Breast epithelium (tissue), 3 donors: ENCODE measurements at regions not wholly inside any gene's neighbourhood (a gene's known extent, or its start where the extent isn't known, plus 50 kb on each side); places are given as distances from the start of the nearest gene placed in this dataset.

Source experiments
- CTCF ChIP-seq, 3 donors: fragments of 450-650 bp; IDR thresholded peaks; one replicate each; pipeline ENCODE4 v1.5.1; 2016 to 2017; ENCODE audit warnings: antibody characterized with exemption in 3 of 3, mild to moderate bottlenecking in 3 of 3, moderate library complexity in 3 of 3
- POLR2A ChIP-seq: fragments of 450-650 bp; IDR thresholded peaks from one replicate; pipeline ENCODE4 v1.6.1; 2016; ENCODE audit warnings: antibody characterized with exemption, mild to moderate bottlenecking, moderate library complexity
- POLR2AphosphoS5 ChIP-seq, 3 donors: sonication (generic); formaldehyde crosslinking; IDR thresholded peaks; one replicate each; pipeline ENCODE4 v1.6.1; 2017; ENCODE audit warnings: antibody characterized with exemption in 3 of 3

GRCh38 chr4:79676705-79677104 is 268.7 kb upstream of the GK2 start:
- TF ChIP-seq CTCF (IDR thresholded peaks at IDR 0.05) (no peak), POLR2A (no peak), POLR2AphosphoS5 (IDR thresholded peaks at IDR 0.05) (no peak)
